OCI-LY7 (cell line): ENCODE measurements at regions not wholly inside any gene's neighbourhood (a gene's known extent, or its start where the extent isn't known, plus 50 kb on each side); places are given as distances from the start of the nearest gene placed in this dataset.

Source experiments
- BruUV-seq: library from RNA; stranded (reverse); fragments of 400-500 nt; replicated peaks from 2 replicates; lab custom pipeline; 2021; lab: Mats Ljungman, UMichigan
- CTCF ChIA-PET: fragments of 300-600 bp; sonication (Branson Sonifier 250); formaldehyde crosslinking; loops from one replicate; lab custom pipeline; 2022; ENCODE audit warnings: antibody characterized with exemption; ENCODE audit not compliant: unreplicated experiment; lab: Charles Lee
- POLR2A ChIA-PET: fragments of 300-600 bp; sonication (Branson Sonifier 250); formaldehyde crosslinking; loops from one replicate; lab custom pipeline; 2022; ENCODE audit warnings: antibody characterized with exemption; lab: Charles Lee
- DNase-seq: peaks from one replicate; pipeline ENCODE4 v3.0.0-alpha.2; 2015; ENCODE audit warnings: low spot score
- H2AFZ ChIP-seq: fragments of 200-600 bp; sonication (generic), shearing (Covaris generic); 2 replicates; pipeline ENCODE4 v1.6.1; 2014; ENCODE audit warnings: mild to moderate bottlenecking, antibody characterized with exemption, low read length, moderate library complexity
- H3K27ac ChIP-seq: fragments of 200-600 bp; sonication (generic); 2 replicates; pipeline ENCODE4 v1.5.1; 2014; ENCODE audit warnings: mixed run types, low read depth, mild to moderate bottlenecking, moderate library complexity, low read length, inconsistent platforms; ENCODE audit not compliant: poor library complexity, severe bottlenecking
- H3K36me3 ChIP-seq: fragments of 200-600 bp; sonication (generic); 2 replicates; pipeline ENCODE4 v1.6.1; 2014; ENCODE audit warnings: mild to moderate bottlenecking, antibody characterized with exemption, low read length, moderate library complexity, mixed read lengths; ENCODE audit not compliant: insufficient read depth
- H3K4me1 ChIP-seq: fragments of 200-600 bp; sonication (generic); 2 replicates; pipeline ENCODE4 v1.5.1; 2014; ENCODE audit warnings: mild to moderate bottlenecking, low read length; ENCODE audit not compliant: insufficient read depth, poor library complexity, severe bottlenecking
- H3K4me2 ChIP-seq: fragments of 200-600 bp; sonication (generic); 2 replicates; pipeline ENCODE4 v1.6.1; 2014; ENCODE audit warnings: mild to moderate bottlenecking, low read length
- H3K4me3 ChIP-seq: fragments of 200-600 bp; sonication (generic); 2 replicates; pipeline ENCODE4 v1.5.1; 2014; ENCODE audit warnings: mild to moderate bottlenecking, low read depth, low read length; ENCODE audit not compliant: poor library complexity, severe bottlenecking
- H3K79me2 ChIP-seq: fragments of 200-600 bp; sonication (generic); 2 replicates; pipeline ENCODE4 v1.6.1; 2016; ENCODE audit warnings: low read depth, mild to moderate bottlenecking, low read length, moderate library complexity, mixed read lengths; ENCODE audit not compliant: insufficient read depth
- H3K9me2 ChIP-seq: fragments of 200-600 bp; sonication (generic); 2 replicates; pipeline ENCODE4 v1.6.1; 2016; ENCODE audit warnings: mild to moderate bottlenecking, low read length, mixed read lengths; ENCODE audit not compliant: insufficient read depth
- H3K9me3 ChIP-seq: fragments of 200-600 bp; sonication (generic); 2 replicates; pipeline ENCODE4 v1.6.1; 2014; ENCODE audit warnings: mild to moderate bottlenecking, mixed run types, low read length, mixed read lengths
- H4K20me1 ChIP-seq: fragments of 200-600 bp; sonication (generic); 2 replicates; pipeline ENCODE4 v1.6.1; 2014; ENCODE audit warnings: mild to moderate bottlenecking, antibody characterized with exemption, low read length, moderate library complexity, mixed read lengths; ENCODE audit not compliant: insufficient read depth
- CTCF ChIP-seq: fragments of 200-600 bp; sonication (generic); conservative IDR thresholded peaks from 2 replicates; pipeline ENCODE4 v1.5.1; 2014; ENCODE audit warnings: mild to moderate bottlenecking, antibody characterized with exemption, low read length, moderate library complexity, mixed read lengths
- EZH2phosphoT487 ChIP-seq: fragments of 200-600 bp; sonication (generic); IDR thresholded peaks from 2 replicates; pipeline ENCODE4 v1.6.1; 2018; ENCODE audit warnings: low read depth, borderline replicate concordance, mild to moderate bottlenecking, mixed run types, antibody characterized with exemption, low read length, moderate library complexity, mixed read lengths
- intact Hi-C: fragments of 100-400 bp; cut with micrococcal nuclease; formaldehyde crosslinking; loops from one replicate; pipeline ENCODE4 v1.10.0; 2022; ENCODE audit not compliant: unreplicated experiment

DNA sequence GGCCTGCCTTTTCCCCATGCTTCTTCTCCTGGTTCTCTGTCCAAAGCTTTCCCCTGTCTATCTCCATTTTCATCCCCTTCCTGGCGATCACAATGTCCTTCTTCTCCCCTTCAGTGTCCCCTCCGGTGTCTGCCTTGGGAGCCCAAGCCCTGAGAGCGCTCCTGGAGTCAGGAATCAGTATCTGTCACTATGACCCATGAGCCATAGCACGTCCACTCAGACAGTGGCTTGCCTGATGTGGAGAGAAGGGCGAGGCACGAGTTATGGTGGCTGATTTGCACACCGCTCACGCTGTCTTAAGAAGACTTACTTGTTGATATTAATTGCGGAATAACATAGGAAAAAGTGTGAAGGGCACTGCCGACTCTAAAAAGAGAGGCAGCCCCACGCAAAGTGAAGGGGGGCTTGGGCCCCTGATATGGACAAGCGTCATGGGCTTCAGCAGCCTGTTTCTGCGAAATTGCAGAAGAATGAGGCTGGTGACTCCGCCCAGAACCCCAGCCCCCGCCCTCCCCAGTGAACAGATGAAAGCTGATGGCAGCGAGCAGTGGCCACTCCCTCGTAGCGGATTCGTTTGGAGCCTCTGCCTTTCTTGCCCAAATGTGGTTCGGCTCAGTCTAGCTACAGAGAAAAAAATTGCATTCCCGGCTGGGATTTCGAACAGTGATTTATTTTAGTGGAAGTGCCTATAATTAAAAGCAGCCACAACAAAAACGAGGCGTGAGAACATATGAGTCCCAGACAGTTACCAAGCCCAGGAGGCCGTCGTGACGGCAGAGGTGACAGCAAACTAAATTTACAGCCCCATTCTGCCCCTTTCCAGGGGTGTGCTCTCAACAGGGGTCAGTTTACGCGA, 149.8 kb downstream of the ICE1 start:
- POLR2A ChIA-PET, result no interaction called here
- H3K27ac ChIP-seq, result no peak overlapping the region
- H3K9me3 ChIP-seq, result no peaks in the 10 kb centered on the region
- intact Hi-C loops, result no loop called here
- CTCF ChIA-PET, result no interaction called here
- no peaks in the 10 kb centered on the region for H3K4me1 ChIP-seq
- no peak for DNase-seq
- H3K4me2 ChIP-seq, result no peak overlapping the region
- H3K36me3 ChIP-seq, result no peaks in the 10 kb centered on the region
- TF ChIP-seq EZH2phosphoT487 (no peak), CTCF (no peak)
- H3K79me2 ChIP-seq, result no peaks in the 10 kb centered on the region
- no TSS peak for BruUV-seq
- H4K20me1 ChIP-seq, result no peaks in the 10 kb centered on the region
- H2AFZ ChIP-seq, result no peak overlapping the region
- no peak overlapping the region for H3K4me3 ChIP-seq
- no peaks in the 10 kb centered on the region for H3K9me2 ChIP-seq

DNA sequence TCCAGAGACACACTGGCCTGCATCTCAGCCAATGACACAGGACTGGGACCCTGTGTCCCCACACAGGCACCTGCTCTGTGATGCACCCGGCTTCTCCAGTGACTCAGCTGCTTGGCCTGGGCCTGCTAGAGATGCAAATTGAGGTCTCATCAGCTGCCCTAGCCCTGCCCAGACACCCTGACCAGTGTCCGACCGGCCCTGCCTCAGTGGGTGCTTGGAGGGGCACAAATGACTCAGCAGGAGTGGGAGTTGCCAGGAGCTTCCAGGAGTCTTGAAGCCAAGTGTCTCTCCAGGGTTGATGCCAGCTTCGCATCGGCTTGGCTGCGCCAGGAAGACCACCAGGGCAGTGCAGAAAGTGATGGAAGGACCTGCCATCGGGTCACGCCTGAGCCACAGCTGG, 148.2 kb downstream of the ICE1 start:
- BruUV-seq, result no TSS peak
- H4K20me1 ChIP-seq, result no peaks in the 10 kb centered on the region
- H2AFZ ChIP-seq, result no peak overlapping the region
- H3K4me3 ChIP-seq, result no peak overlapping the region
- H3K9me3 ChIP-seq, result no peaks in the 10 kb centered on the region
- no peaks in the 10 kb centered on the region for H3K4me1 ChIP-seq
- no peak overlapping the region for H3K4me2 ChIP-seq
- DNase-seq, result no peak
- no peaks in the 10 kb centered on the region for H3K36me3 ChIP-seq
- POLR2A ChIA-PET, result interaction anchor here (0.7 kb wide), 1 partner anchor 705 kb away, joined by 6 read pairs; no protein-coding TSS in a partner anchor
- no peaks in the 10 kb centered on the region for H3K9me2 ChIP-seq
- no peak overlapping the region for H3K27ac ChIP-seq
- intact Hi-C loops, result no loop called here
- CTCF ChIA-PET, result no interaction called here
- TF ChIP-seq EZH2phosphoT487 (no peak), CTCF (no peak)
- no peaks in the 10 kb centered on the region for H3K79me2 ChIP-seq

GRCh38 chr5:5564898-5565297, 142.4 kb downstream of the ICE1 start:
- TF ChIP-seq EZH2phosphoT487 (no peak), CTCF (no peak)
- Histone ChIP-seq H3K4me1 (no peaks in the 10 kb centered on the region), H2AFZ (no peak overlapping the region), H4K20me1 (no peaks in the 10 kb centered on the region), H3K9me2 (no peaks in the 10 kb centered on the region), H3K27ac (no peak overlapping the region), H3K79me2 (no peaks in the 10 kb centered on the region), H3K36me3 (no peaks in the 10 kb centered on the region), H3K9me3 (no peaks in the 10 kb centered on the region), H3K4me3 (no peak overlapping the region), H3K4me2 (no peak overlapping the region)
- DNase-seq, result no peak
- intact Hi-C loops, result no loop called here
- POLR2A ChIA-PET, result interaction anchor here (0.6 to 1.0 kb wide), 2 partner anchors 22 to 1990 kb away, joined by 3 read pairs; no protein-coding TSS in a partner anchor
- no TSS peak for BruUV-seq
- CTCF ChIA-PET, result no interaction called here
